ENCODE measurements at regions not wholly inside any gene's neighbourhood (a gene's known extent, or its start where the extent isn't known, plus 50 kb on each side); places are given as distances from the start of the nearest gene placed in this dataset.
"Not testable (repeated sequence)": the region's sequence is repeated elsewhere in the genome, so short reads cannot be mapped to it uniquely, and the experiment has no call there.

DNA sequence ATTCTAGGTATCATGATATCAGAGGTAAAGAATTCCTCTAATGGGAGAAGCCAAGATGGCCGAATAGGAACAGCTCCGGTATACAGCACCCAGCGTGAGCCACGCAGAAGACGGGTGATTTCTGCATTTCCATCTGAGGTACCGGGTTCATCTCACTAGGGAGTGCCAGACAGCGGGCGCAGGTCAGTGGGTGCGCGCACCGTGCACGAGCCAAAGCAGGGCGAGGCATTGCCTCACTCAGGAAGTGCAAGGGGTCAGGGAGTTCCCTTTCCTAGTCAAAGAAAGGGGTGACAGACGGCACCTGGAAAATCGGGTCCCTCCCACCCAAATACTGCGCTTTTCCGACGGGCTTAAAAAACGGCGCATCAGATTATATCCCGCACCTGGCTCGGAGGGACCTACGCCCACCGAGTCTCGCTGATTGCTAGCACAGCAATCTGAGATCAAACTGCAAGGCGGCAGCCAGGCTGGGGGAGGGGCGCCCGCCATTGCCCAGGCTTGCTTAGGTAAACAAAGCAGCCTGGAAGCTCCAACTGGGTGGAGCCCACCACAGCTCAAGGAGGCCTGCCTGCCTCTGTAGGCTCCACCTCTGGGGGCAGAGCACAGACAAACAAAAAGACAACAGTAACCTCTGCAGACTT lies 70.4 kb upstream of the ALCAM start:
- not testable (repeated sequence) for DNase-seq (ENCODE audit: low read depth)

DNA sequence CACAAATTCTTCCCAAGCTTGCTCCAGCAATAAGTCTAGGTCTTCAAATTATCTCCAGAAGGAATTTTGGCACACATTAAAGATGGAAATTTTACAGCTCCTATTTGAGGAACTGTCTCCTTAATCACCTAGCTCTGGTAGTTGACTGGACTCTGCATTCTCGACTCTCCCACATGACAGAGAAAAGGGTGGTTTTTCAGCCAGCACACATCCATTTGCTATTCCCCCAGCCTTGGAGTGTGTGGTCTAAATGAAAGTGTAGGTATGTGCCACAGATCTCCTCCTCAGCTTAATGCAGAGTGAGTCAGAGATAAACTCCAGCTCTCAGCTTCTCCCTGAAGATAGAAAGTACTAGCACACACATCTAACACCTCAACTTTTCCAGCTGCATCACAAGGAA lies 62.2 kb upstream of the ALCAM start:
- DNase-seq (ENCODE audit: low read depth), result no peak

DNA sequence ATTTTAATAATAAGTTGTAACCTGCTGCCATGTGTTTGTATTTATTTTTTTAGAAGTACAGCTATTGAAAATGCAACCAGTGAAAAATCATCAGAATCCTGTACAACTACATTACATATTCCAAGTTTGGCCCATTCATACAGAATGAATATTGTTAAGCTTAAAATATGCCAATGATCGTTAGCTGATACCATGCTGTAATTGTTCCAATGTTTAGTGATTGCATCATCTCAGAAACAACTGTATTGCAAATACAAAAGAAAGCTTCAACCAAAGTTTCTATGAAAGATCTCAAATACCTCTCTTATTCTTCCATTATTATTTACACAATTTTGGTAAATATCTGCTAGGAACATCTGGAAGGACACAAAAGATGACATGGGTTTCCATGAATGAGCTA lies 51.6 kb upstream of the ALCAM start:
- DNase-seq (ENCODE audit: low read depth), result no peak

DNA sequence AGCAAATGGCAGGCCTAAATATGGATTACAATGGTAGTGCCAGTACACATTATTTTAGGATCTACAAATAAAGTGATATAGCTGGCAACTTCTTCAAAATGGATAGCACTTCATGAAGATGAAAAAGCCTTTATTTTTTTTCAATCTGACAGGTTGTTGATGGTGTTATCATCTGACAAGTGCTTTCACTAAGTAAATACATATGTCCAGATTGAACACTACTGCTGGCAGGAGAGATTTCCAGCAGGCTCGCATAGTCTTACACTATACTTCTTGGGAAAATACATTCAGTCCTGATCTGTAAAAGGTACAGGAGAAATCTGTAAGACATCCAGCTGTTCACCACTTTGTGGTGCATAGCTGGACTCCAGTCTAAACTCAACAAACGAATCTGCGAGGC lies 50.9 kb upstream of the ALCAM start:
- no peak for DNase-seq (ENCODE audit: low read depth)

DNA sequence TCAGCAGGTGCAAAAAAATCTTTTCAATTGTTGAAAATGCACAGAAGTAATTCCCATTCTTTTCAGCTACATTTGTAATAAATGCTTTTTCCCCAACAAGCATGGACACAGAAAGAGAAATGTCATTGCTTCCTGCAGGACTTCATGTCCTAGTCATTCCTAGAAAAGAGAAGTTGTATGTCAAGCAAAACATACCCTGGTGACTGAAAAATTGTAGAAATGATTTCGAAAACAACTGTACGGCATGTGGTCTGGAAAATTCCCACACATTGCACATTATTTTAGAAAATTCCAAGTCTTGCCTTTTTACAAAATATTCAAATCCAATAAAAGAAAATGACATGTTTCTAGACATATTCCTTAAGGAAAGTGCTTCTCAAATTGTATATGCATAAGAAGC lies 50.4 kb upstream of the ALCAM start:
- DNase-seq (ENCODE audit: low read depth), result no peak

All from stimulated activated CD8-positive, alpha-beta memory T cell treated with anti-CD3 and anti-CD28 coated beads, Interleukin-4, amount 100 ng/mL, for 24 hours (primary cell).